ENCODE measurements at regions not wholly inside any gene's neighbourhood (a gene's known extent, or its start where the extent isn't known, plus 50 kb on each side); places are given as distances from the start of the nearest gene placed in this dataset.

- no peak for DNase-seq
- no peak for FAIRE-seq
- intact Hi-C loops (cut with DNase I): no loop called here
- WGBS, 2 donors: 52 to 55% methylated on average over 6 of the region's 6 CpGs
- peak in 1 of 4 donors; percentile 28 for ATAC-seq
- no peaks in the 10 kb centered on the region for H3K27me3 ChIP-seq
- no peaks in the 10 kb centered on the region for H3K9me3 ChIP-seq
- no peak overlapping the region for H3K4me3 ChIP-seq
- H3K27ac ChIP-seq: no peak overlapping the region
- H3K4me1 ChIP-seq: no peaks in the 10 kb centered on the region
- no peak for TF ChIP-seq CTCF (IDR thresholded peaks at IDR 0.05)
- H3K36me3 ChIP-seq: no peaks in the 10 kb centered on the region
Observed at GRCh38 chr5:158513490-158514318, 586.0 kb downstream of the EBF1 start.

DNA sequence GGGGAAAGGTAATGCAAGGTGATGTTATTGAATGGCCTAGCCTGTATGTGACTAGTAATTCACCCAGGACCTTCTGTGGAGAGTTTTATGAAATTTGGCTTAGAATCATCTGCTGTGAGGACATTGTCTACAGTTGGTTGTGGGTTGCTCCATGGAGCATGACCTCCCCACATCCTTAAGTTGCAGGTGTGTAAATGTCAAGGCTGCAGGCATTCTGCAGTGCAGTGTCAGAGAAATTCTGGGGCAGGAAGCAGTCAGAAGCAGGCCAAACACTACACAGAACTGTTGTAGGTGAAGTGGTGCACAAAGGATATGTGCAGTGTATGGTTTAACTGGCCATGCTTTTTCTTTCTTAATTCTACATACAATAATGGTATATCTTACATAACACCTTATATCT, 588.3 kb downstream of the EBF1 start:
- Histone ChIP-seq H3K4me1 (no peaks in the 10 kb centered on the region), H3K9me3 (no peaks in the 10 kb centered on the region), H3K4me3 (no peak overlapping the region), H3K27me3 (no peaks in the 10 kb centered on the region), H3K27ac (no peak overlapping the region), H3K36me3 (no peaks in the 10 kb centered on the region)
- FAIRE-seq (no peak), ATAC-seq (no peak), DNase-seq (no peak)
- intact Hi-C loops (cut with DNase I): no loop called here
- TF ChIP-seq CTCF (IDR thresholded peaks at IDR 0.05): no peak

DNA sequence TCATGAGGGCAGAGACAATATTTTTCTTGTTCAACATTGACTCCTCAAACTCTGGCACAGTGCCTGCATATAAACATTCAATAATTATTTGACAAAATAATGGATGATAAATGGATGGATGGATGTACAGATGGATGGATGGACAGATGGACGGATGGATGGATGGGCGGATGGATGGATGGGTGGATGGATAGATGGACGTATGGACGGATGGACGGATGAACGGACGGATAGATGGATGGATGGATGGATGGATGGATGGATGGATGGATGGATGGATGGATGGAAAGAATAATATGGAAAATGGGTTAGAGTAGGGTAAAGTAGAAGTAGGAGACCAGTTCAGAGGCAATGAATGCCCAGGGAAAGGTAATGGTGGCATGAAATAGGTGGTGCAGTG, 589.2 kb downstream of the EBF1 start:
- TF ChIP-seq CTCF (IDR thresholded peaks at IDR 0.05): no peak
- ATAC-seq: no peak

GRCh38 chr5:158506648-158507047, 593.1 kb downstream of the EBF1 start:
- Histone ChIP-seq H3K27me3 (no peaks in the 10 kb centered on the region), H3K36me3 (no peaks in the 10 kb centered on the region), H3K9me3 (no peaks in the 10 kb centered on the region), H3K27ac (no peak overlapping the region), H3K4me1 (no peaks in the 10 kb centered on the region), H3K4me3 (no peak overlapping the region)
- FAIRE-seq (no peak), ATAC-seq (no peak), DNase-seq (no peak)
- intact Hi-C loops (cut with DNase I): no loop called here
- no peak for TF ChIP-seq CTCF (IDR thresholded peaks at IDR 0.05)
- WGBS, 2 donors: 70 to 93% methylated on average over 1 of the region's 1 CpG

More for the DNA sequence above, 589.2 kb downstream of the EBF1 start:
- WGBS, 2 donors: 75 to 84% methylated on average over 7 of the region's 7 CpGs
- H3K9me3 ChIP-seq: no peaks in the 10 kb centered on the region
- FAIRE-seq: no peak
- no peak for DNase-seq
- H3K36me3 ChIP-seq: no peaks in the 10 kb centered on the region
- H3K4me3 ChIP-seq: no peak overlapping the region
- intact Hi-C loops (cut with DNase I): no loop called here
- no peak overlapping the region for H3K27ac ChIP-seq
- H3K27me3 ChIP-seq: no peaks in the 10 kb centered on the region
- no peaks in the 10 kb centered on the region for H3K4me1 ChIP-seq

GRCh38 chr5:158502686-158503085, 597.0 kb downstream of the EBF1 start:
- no peaks in the 10 kb centered on the region for H3K27me3 ChIP-seq
- H3K4me1 ChIP-seq: no peaks in the 10 kb centered on the region
- WGBS, 2 donors: 85 to 88% methylated on average over 5 of the region's 5 CpGs
- H3K4me3 ChIP-seq: no peak overlapping the region
- no peak overlapping the region for H3K27ac ChIP-seq
- DNase-seq: no peak
- H3K9me3 ChIP-seq: no peaks in the 10 kb centered on the region
- TF ChIP-seq CTCF (IDR thresholded peaks at IDR 0.05): no peak
- H3K36me3 ChIP-seq: no peaks in the 10 kb centered on the region
- intact Hi-C loops (cut with DNase I): no loop called here
- no peak for FAIRE-seq
- ATAC-seq: peak in 1 of 4 donors; percentile 33

Data from pancreas (tissue), 10 donors.